Cardiac muscle cell (in vitro differentiated cells and primary cell): ENCODE measurements at regions not wholly inside any gene's neighbourhood (a gene's known extent, or its start where the extent isn't known, plus 50 kb on each side); places are given as distances from the start of the nearest gene placed in this dataset.

Experiments
- DNase-seq, 2 donors: peaks; one replicate each; pipeline versions ENCODE4 v3.0.0 to v3.0.0-alpha.2; 2010 to 2017; ENCODE audit warnings: low read depth in 1 of 2, low spot score in 1 of 2
- H3K27ac ChIP-seq: fragments of 200-600 bp; sonication (generic); 2 replicates; pipeline ENCODE4 v1.5.1; 2016
- H3K27me3 ChIP-seq: fragments of 200-600 bp; sonication (generic); 2 replicates; pipeline ENCODE4 v1.6.0; 2016; ENCODE audit warnings: control low read depth
- H3K36me3 ChIP-seq: fragments of 200-600 bp; sonication (generic); 2 replicates; pipeline ENCODE4 v1.5.1; 2016; ENCODE audit warnings: control low read depth
- H3K4me1 ChIP-seq: fragments of 200-600 bp; sonication (generic); 2 replicates; pipeline ENCODE4 v1.8.1; 2017; ENCODE audit warnings: low read depth, mild to moderate bottlenecking, mixed run types
- H3K4me3 ChIP-seq: fragments of 200-600 bp; sonication (generic); 2 replicates; pipeline ENCODE4 v1.5.1; 2016; ENCODE audit warnings: mild to moderate bottlenecking
- H3K9me3 ChIP-seq: fragments of 200-600 bp; sonication (generic); 2 replicates; pipeline ENCODE4 v1.5.1; 2017; ENCODE audit warnings: low read depth, mild to moderate bottlenecking, control low read depth
- TF ChIP-seq, protein P1 (sequence below): IDR thresholded peaks from 2 replicates; pipeline ENCODE4 v1.5.1; 2012; ENCODE audit warnings: low read depth, mild to moderate bottlenecking, low read length

- no peaks in the 10 kb centered on the region for H3K9me3 ChIP-seq
- no peak overlapping the region for H3K4me3 ChIP-seq
- no peak for DNase-seq
- peaks cover 23% of the 10 kb centered on the region for H3K4me1 ChIP-seq
- peak overlapping the region; percentile 18 for H3K27ac ChIP-seq
- H3K27me3 ChIP-seq = no peaks in the 10 kb centered on the region
- no peaks in the 10 kb centered on the region for H3K36me3 ChIP-seq
- TF ChIP-seq, protein P1, sequence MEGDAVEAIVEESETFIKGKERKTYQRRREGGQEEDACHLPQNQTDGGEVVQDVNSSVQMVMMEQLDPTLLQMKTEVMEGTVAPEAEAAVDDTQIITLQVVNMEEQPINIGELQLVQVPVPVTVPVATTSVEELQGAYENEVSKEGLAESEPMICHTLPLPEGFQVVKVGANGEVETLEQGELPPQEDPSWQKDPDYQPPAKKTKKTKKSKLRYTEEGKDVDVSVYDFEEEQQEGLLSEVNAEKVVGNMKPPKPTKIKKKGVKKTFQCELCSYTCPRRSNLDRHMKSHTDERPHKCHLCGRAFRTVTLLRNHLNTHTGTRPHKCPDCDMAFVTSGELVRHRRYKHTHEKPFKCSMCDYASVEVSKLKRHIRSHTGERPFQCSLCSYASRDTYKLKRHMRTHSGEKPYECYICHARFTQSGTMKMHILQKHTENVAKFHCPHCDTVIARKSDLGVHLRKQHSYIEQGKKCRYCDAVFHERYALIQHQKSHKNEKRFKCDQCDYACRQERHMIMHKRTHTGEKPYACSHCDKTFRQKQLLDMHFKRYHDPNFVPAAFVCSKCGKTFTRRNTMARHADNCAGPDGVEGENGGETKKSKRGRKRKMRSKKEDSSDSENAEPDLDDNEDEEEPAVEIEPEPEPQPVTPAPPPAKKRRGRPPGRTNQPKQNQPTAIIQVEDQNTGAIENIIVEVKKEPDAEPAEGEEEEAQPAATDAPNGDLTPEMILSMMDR = no peak
These were observed 192.8 kb upstream of the THBS1 start for GRCh38 chr15:39388118-39388517.

DNA sequence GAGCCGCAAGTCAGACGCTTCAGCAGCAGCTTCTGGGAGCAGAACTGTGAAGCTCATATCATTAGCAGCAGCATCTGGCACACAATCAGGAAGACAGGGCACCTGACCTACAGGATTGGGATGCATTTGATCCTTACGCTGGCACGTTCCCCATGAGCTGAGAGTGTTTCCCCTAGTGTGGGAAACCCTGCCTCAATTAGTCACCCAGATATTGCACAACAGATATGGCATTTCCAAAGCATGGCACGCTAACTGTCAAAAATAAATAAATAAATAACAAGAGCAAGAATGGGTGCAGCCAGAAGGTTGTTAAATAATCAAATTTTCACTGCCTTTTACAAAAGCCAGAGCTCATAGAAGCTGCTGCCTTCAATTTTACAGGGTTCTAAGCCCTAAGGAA, 189.6 kb upstream of the THBS1 start:
- DNase-seq = peak in 1 of 2 donors; percentile 52
- no peaks in the 10 kb centered on the region for H3K36me3 ChIP-seq
- no peak overlapping the region for H3K4me3 ChIP-seq
- TF ChIP-seq, protein P1 = no peak
- H3K27me3 ChIP-seq = no peaks in the 10 kb centered on the region
- peaks cover 25% of the 10 kb centered on the region for H3K4me1 ChIP-seq
- H3K27ac ChIP-seq = no peak overlapping the region
- no peaks in the 10 kb centered on the region for H3K9me3 ChIP-seq

GRCh38 chr15:39392469-39393047, 188.3 kb upstream of the THBS1 start:
- H3K4me1 ChIP-seq = peaks cover 25% of the 10 kb centered on the region
- H3K27ac ChIP-seq = no peak overlapping the region
- no peaks in the 10 kb centered on the region for H3K27me3 ChIP-seq
- H3K4me3 ChIP-seq = no peak overlapping the region
- H3K9me3 ChIP-seq = no peaks in the 10 kb centered on the region
- TF ChIP-seq, protein P1 = no peak
- no peaks in the 10 kb centered on the region for H3K36me3 ChIP-seq
- no peak for DNase-seq

DNA sequence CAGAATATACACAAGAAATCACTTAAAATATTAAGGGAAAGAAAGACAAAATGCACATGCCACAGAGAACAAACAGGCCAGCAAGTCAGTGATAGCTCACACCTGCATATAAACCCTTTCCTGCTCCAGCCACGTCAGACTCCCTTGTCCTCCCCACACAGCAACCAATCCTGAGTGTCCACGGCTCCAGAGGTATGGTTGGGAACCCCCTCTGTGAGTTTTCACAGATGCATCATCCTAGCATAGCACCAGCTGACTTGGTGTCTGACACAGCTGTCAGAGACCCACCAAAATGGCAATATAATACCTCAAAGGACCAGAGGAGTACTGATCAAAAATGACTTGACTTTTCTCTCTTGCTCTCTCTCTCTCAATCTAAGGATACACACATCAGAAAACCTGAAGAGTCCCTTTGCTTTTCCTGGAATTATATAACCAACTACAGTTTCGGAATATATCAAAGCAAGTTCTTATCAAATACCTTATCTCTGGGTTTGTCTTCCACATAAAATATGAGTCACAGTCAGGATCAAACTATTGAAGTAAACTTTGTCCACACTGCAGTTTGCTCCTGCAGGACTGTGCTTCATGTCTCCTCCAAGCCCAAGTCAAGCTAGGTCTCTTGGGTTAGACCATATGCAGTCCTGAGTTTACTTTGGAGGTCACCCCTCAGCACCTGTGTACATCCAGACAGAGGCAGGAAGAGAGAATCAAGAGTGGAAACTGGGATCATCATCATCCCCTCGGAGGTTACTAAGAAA, 187.1 kb upstream of the THBS1 start:
- H3K9me3 ChIP-seq = no peaks in the 10 kb centered on the region
- no peaks in the 10 kb centered on the region for H3K27me3 ChIP-seq
- TF ChIP-seq, protein P1 = no peak
- H3K4me1 ChIP-seq = peaks cover 17% of the 10 kb centered on the region
- DNase-seq = no peak
- H3K36me3 ChIP-seq = no peaks in the 10 kb centered on the region
- H3K27ac ChIP-seq = no peak overlapping the region
- H3K4me3 ChIP-seq = no peak overlapping the region

DNA sequence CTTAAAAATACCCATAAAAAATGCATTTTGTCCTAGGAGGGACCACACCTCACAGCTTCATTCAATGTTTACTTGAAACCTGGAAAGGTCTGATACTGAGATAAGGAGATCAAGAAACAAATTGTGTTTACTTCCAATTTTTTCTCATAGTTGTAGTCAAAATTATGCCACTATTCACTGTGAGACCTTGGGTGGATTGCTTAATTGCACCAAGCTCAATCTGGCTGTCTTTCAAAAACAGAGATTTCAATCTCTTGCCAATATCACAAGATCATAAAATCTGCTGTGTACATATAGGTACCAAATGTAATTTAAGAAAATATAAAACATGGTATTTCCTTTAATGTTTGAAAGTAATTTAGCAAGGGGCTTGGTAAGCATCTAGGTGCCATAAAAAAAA, 186.4 kb upstream of the THBS1 start:
- DNase-seq = no peak
- H3K27ac ChIP-seq = no peak overlapping the region
- H3K4me1 ChIP-seq = peaks cover 17% of the 10 kb centered on the region
- no peaks in the 10 kb centered on the region for H3K9me3 ChIP-seq
- H3K27me3 ChIP-seq = no peaks in the 10 kb centered on the region
- TF ChIP-seq, protein P1 = no peak
- no peaks in the 10 kb centered on the region for H3K36me3 ChIP-seq
- H3K4me3 ChIP-seq = no peak overlapping the region
